Left hindlimb (tissue), 1 donor: ENCODE measurements at regions not wholly inside any gene's neighbourhood (a gene's known extent, or its start where the extent isn't known, plus 50 kb on each side); places are given as distances from the start of the nearest gene placed in this dataset.
"Not testable (repeated sequence)": the region's sequence is repeated elsewhere in the genome, so short reads cannot be mapped to it uniquely, and the experiment has no call there.

Experiments used
- DNase-seq: peaks from one replicate; pipeline ENCODE4 v3.0.0-alpha.2; 2018

DNA sequence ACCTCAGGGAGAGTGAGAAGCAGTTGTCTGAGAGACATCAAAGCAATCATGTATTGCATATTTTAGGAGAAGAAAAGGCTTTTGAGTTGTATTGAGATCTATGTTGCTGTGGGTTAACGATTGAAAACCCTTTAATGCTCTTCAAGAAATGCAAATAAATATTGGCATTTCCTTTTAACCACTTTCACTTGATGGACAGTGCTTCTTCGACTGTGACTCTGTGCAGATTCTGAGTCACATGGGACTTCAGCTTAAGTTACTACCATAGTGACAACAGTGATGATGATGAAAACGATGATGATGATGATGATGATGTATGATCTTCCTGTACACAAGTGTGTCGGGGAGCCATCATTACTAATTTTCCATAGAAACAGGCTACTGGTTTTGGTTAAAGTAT is 181.8 kb downstream of the AKAIN1 start:
- no peak for DNase-seq

GRCh38 chr18:5004031-5004820 is 192.8 kb downstream of the AKAIN1 start:
- DNase-seq, result not testable (repeated sequence)

DNA sequence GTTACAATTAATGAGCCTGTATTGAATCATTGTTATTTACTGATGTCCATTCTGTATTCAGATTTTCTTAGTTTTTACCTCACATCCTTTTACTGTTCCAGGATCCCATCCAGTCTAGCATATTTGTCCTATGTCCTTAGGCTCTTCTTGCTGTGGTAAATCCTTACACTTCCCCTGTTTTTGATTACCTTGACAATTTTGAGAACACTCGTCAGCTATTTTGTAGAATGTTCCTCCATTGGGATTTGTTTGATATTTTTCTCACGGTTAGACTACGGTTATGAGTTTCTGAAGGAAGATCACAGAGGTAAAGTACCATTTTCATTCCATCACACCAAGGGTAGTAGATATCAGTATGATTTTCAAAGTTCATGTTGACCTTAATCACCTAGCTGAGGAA is 202.3 kb downstream of the AKAIN1 start:
- no peak for DNase-seq

GRCh38 chr18:4987452-4988405 is 209.3 kb downstream of the AKAIN1 start:
- DNase-seq, result no peak

- no peak for DNase-seq
Observed at GRCh38 chr18:4986677-4987076, 210.4 kb downstream of the AKAIN1 start.

- DNase-seq, result no peak
Observed at GRCh38 chr18:4986066-4986465, 211.0 kb downstream of the AKAIN1 start.

DNA sequence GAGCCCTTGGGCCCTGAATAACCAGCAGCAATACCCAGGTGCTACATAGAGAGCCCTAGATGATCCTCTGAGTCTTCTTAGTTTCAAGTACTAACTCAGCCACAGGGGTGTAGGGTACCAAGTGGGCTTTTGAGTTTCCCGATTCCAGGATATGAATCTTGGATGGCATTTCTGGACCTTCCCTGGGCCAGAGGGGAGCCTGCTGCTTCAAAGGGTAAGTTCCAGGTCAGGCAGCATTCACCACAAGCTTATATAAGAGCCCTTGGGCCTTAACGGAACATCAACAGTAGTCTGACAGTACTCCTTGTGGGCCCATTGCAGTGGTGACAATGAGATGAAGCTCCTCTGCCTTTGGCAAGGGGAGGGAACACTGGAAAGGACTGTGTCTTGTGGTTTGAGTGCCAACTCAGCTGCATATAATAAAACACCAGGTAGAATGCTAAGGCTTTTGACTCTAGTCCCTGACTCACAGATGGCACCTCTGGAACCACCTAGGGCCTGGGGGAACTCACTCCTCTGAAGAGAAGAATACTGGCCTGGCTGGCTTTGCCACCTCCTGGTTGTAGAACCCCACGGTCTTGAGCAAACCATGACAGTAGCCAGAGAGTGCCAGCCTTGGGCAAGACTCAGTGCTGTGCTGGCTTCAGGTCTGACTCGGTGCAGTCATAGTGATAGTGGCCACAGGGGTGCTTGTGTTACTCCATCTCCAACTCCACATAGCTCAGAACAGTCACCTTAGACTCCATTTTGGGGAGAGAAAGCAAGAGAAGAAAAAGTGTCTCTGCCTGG is 235.7 kb downstream of the AKAIN1 start:
- DNase-seq, result no peak

DNA sequence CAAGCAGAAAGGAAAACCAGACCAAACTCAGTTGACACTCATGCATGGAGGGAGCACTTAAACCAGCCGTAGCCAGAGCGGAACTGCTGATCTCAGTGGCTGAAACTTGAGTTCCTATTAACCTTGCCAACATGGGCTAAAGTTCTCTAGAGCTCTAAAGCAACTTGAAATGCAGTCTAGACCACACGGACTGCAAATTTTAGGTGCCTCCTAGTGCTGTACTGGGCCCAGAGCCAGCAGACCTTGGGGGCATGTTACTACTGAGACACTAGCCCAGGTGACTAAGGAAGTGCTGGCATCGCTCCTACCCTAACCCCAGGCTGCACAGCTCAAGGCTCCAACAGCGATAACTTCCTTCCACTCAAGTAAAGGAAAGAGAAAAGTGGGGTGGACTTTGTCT is 236.5 kb downstream of the AKAIN1 start:
- no peak for DNase-seq

DNA sequence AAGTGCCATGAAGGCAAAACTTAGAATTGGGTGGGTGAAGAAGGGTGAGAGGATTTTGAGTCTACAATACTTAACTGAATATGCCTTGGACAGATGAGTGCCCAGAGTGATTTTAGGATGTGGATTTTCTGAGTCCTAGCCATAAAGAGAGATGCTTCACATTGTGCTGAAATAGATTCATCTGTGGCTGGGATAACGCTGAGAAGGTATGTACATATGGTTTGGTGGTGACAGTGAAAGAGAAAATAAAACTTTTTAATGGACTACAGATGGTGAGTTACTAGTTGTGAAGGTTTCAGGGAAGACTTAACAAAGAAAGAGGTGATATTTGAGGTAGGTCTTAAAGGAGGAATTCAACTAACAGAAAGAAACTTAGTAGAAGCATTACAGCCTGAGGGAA is 265.8 kb downstream of the AKAIN1 start:
- no peak for DNase-seq

DNA sequence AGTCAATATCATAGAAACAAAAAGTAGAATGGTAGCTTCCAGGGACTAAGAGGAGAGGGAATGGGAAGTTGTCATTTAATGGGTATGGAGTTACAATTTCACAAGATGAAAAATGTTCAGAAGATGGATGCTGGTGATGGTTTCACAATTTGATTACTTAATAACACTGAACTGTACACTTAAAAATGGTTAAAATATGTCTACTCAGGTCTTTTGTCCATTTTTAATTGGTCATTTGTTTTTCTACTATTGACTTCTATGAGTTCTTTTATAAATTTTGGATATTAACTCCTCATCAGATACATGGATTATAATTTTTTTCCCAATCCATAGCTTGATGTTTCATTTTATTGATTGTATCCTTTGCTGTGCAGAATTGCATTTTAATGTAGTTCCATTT is 275.5 kb downstream of the AKAIN1 start:
- DNase-seq, result no peak

DNA sequence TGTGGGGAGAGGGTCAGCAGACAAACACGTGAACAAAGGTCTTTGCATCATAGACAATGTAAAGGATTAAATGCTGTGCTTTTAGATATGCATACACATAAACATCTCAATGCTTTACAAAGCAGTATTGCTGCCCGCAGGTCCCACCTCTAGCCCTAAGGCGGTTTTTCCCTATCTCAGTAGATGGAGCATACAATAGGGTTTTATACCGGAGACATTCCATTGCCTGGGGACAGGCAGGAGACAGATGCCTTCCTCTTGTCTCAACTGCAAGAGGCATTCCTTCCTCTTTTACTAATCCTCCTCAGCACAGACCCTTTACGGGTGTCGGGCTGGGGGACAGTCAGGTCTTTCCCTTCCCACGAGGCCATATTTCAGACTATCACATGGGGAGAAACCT is 279.5 kb downstream of the AKAIN1 start:
- not testable (repeated sequence) for DNase-seq

DNA sequence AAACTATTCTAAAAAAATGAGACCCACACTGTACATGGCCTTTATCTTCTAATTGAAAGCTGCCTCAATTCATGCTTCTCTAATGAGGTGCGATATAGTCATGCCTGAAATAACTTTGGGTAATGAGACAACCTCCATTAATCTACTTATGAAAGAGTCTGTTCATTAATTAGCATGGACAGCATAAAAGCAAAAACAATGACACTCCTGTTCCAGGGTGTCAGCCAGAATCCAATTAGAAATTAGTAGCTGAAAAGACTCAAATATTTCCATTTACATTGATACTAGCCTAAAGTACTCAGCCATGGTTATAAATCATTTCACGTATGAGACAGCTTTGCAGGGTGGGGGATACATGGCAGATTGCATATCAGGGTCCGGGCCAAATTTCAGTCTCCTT is 288.7 kb downstream of the AKAIN1 start:
- no peak for DNase-seq

DNA sequence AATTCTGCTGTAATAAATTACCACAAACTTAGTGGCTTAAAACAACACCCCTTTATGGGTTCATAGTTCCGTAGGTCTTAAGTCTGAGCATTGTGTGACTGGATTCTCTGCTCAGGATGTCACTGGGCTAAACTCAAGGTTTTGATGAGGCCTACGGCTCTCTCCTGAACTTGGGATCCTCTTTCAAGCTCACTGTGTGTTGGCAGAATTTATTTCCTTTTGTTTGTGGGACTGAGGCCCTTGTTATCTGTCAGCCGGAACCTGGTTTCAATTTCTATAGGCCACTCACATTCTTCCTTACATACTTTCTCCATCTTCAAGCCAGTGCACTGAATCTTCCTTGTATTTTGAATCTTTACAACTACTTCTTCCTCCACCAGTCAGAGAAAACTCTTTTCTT is 290.2 kb downstream of the AKAIN1 start:
- no peak for DNase-seq

- DNase-seq, result no peak
Observed at GRCh38 chr18:4888251-4889040, 308.6 kb downstream of the AKAIN1 start.

DNA sequence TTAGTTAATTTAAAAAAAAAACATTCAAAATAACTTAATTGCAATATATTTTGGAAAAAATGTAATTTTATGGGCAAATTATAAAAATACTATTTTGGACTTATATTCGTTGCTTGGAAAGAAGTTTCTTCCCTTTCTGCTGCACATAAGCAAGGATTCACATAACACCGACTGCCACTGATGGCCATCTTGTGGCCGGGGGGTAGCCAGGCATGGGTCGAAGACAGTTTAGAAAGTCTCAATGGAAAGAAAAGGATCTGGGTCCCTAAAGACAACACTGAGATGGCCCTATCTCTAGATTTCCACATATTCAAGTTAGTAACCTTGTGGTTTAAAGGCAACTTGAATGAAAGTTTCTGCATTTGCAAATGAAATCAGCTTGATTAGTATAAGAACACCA is 318.6 kb downstream of the AKAIN1 start:
- no peak for DNase-seq

GRCh38 chr18:4871197-4871596 is 325.9 kb downstream of the AKAIN1 start:
- DNase-seq, result no peak

DNA sequence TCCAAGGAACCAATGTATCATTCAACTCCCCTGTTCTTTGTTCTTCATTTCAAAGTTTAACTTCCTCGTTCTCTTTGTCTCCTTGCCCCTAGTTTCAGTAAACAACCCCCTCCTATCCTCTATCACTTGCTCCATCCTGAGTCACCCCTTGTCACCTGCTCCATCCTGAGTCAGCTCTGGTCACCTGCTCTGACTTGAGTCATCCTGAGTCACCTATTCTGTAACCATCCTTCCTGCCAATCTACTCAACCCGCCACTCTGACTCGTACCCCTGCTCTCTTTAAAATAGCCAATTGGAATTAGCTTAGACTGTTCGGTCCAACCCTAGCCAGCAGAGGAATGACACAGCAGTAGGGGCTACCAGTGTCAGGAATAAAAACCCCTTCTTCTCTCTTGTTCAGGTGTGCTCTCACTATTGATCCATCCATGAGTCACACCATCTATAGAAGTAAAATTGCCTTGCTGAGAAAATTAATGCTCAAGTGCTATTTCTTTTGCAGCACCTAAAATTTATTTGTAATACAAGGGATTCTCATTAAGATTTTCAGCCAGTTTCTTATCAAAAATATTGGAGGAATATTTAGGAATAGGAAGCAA is 326.8 kb downstream of the AKAIN1 start:
- DNase-seq, result no peak

DNA sequence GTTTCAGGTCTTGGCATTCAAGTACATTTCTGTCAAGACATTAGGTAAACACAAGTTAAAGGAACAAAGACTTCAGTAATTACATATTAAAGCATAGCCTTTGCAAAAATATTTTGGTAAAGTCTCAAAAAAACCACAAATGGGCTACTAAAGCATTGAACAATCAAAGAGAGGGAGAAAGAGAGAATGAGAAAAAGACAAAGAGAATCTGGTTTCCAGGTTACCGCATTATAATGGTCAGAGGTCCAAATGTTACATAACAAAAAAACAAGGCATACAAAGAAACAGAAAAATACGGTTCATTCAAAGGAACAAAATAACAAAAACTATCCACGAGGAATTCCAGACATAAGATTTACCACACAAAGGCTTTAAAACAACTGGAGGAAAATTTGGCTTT is 327.9 kb downstream of the AKAIN1 start:
- no peak for DNase-seq

DNA sequence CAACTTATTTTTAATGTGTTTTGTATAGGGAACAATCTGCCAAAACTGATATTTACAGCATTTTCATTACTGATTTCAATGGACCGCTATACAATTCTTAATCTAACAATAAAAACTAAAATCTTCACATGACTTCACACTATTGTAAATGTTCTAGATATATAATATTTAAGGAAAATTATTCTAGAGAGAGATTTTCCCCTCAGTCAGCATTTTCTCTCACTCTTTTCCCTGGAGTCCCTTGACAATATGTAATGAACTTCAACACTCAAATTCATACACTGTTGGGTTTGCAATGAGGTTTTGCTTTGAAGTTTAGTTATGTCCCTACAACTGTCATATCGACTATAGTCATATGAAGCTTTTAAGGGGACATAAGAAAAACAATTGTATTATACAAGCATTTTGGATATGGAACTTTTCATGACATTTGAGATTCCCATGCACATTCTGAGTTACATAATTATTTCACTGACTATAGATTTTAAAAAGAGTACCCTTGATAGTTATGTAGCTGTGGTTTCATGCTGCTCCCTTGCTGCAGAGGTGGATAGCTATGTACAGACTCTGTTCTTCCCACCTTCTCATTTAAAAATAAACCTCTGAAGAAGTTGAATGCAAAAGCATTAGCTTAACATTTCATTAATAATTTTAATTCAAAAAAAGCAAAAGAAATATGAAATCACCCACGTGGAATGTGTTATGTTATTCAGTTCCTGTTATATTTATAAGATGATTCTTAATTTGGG is 338.5 kb downstream of the AKAIN1 start:
- DNase-seq, result no peak

- DNase-seq, result no peak
Observed at GRCh38 chr18:4854671-4855070, 342.4 kb downstream of the AKAIN1 start.

- DNase-seq, result no peak
Observed at GRCh38 chr18:4851301-4851976, 345.6 kb downstream of the AKAIN1 start.
